DOHH2 (cell line): ENCODE measurements at regions not wholly inside any gene's neighbourhood (a gene's known extent, or its start where the extent isn't known, plus 50 kb on each side); places are given as distances from the start of the nearest gene placed in this dataset.

ENCODE experiments used
- H3F3A ChIP-seq: fragments of 200-600 bp; sonication (generic), shearing (Covaris generic); 2 replicates; pipeline ENCODE4 v1.6.0; 2016; ENCODE audit warnings: antibody characterized with exemption, mild to moderate bottlenecking; ENCODE audit not compliant: control insufficient read depth, insufficient read depth
- H3K27ac ChIP-seq: fragments of 200-600 bp; sonication (generic); 2 replicates; pipeline ENCODE4 v1.5.1; 2014; ENCODE audit warnings: low read depth, mild to moderate bottlenecking, low read length, moderate library complexity
- H3K27me3 ChIP-seq: fragments of 200-600 bp; sonication (generic); 2 replicates; pipeline ENCODE4 v1.6.1; 2014; ENCODE audit warnings: mild to moderate bottlenecking, low read length, mixed read lengths; ENCODE audit not compliant: control insufficient read depth
- H3K36me3 ChIP-seq: fragments of 200-600 bp; sonication (generic); 2 replicates; pipeline ENCODE4 v1.6.1; 2014; ENCODE audit warnings: mild to moderate bottlenecking, low read length, moderate library complexity, mixed read lengths; ENCODE audit not compliant: control insufficient read depth
- H3K4me1 ChIP-seq: fragments of 200-600 bp; sonication (generic); 2 replicates; pipeline ENCODE4 v1.6.1; 2014; ENCODE audit warnings: mild to moderate bottlenecking, low read length, mixed read lengths; ENCODE audit not compliant: control insufficient read depth
- H3K4me2 ChIP-seq: fragments of 200-600 bp; sonication (generic); 2 replicates; pipeline ENCODE4 v1.6.0; 2014; ENCODE audit warnings: mild to moderate bottlenecking, low read length, moderate library complexity
- H3K4me3 ChIP-seq: fragments of 200-600 bp; sonication (generic); 2 replicates; pipeline ENCODE4 v1.5.1; 2014; ENCODE audit warnings: mild to moderate bottlenecking, low read length, mixed read lengths
- H3K79me2 ChIP-seq: fragments of 200-600 bp; sonication (generic); 2 replicates; pipeline ENCODE4 v1.6.1; 2014; ENCODE audit warnings: mild to moderate bottlenecking, low read length, mixed read lengths; ENCODE audit not compliant: control insufficient read depth
- H3K9me2 ChIP-seq: fragments of 200-600 bp; sonication (generic); replicated peaks from 2 replicates; pipeline ENCODE4 v1.6.1; 2014; ENCODE audit warnings: mild to moderate bottlenecking, low read length, mixed read lengths; ENCODE audit not compliant: control insufficient read depth
- H3K9me3 ChIP-seq: fragments of 200-600 bp; sonication (generic); 2 replicates; pipeline ENCODE4 v1.6.1; 2014; ENCODE audit warnings: antibody characterized with exemption, low read length, mixed read lengths; ENCODE audit not compliant: control insufficient read depth, insufficient read depth
- H4K20me1 ChIP-seq: fragments of 200-600 bp; sonication (generic); 2 replicates; pipeline ENCODE4 v1.6.0; 2014; ENCODE audit warnings: low read depth, mild to moderate bottlenecking, antibody characterized with exemption, low read length, moderate library complexity; ENCODE audit not compliant: control insufficient read depth, insufficient read depth
- EZH2phosphoT487 ChIP-seq: fragments of 200-600 bp; sonication (generic); IDR thresholded peaks from 2 replicates; pipeline ENCODE4 v1.6.1; 2017; ENCODE audit warnings: borderline replicate concordance, mild to moderate bottlenecking, antibody characterized with exemption, low read length, moderate library complexity, mixed read lengths
- TF ChIP-seq, protein P1 (sequence below): fragments of 200-600 bp; sonication (generic); IDR thresholded peaks from one replicate; pipeline ENCODE4 v1.5.1; 2014; ENCODE audit warnings: antibody characterized with exemption, mild to moderate bottlenecking, low read depth, low read length; ENCODE audit not compliant: poor library complexity, severe bottlenecking

DNA sequence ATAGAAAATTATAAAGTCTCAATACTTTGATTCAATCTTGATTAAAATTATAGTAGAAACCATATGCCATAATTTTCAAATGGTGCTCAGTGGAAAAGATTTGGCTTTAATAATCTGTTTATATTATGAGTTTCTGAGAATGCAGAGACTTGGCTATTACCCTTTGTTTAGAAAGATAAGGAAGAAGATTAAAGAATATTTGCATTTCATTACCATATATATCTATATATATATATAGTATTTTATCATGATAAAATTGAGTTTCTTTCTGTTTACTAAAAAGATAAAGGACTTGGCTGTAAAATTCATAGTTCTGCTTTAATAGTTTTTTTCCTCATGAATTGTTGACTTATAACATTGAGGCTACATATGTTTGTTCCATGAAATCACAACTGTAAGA lies 679.3 kb upstream of the MAP3K7 start:
- Histone ChIP-seq H3K4me2 (no peak overlapping the region), H3K27me3 (no peaks in the 10 kb centered on the region), H3K36me3 (no peaks in the 10 kb centered on the region), H3K9me2 (no peaks in the 10 kb centered on the region), H3K4me1 (no peaks in the 10 kb centered on the region), H3K79me2 (no peaks in the 10 kb centered on the region), H3K4me3 (no peak overlapping the region), H3K9me3 (peaks cover 9% of the 10 kb centered on the region), H3K27ac (no peak overlapping the region), H4K20me1 (no peaks in the 10 kb centered on the region), H3F3A (no peaks in the 10 kb centered on the region)
- TF ChIP-seq, protein P1, sequence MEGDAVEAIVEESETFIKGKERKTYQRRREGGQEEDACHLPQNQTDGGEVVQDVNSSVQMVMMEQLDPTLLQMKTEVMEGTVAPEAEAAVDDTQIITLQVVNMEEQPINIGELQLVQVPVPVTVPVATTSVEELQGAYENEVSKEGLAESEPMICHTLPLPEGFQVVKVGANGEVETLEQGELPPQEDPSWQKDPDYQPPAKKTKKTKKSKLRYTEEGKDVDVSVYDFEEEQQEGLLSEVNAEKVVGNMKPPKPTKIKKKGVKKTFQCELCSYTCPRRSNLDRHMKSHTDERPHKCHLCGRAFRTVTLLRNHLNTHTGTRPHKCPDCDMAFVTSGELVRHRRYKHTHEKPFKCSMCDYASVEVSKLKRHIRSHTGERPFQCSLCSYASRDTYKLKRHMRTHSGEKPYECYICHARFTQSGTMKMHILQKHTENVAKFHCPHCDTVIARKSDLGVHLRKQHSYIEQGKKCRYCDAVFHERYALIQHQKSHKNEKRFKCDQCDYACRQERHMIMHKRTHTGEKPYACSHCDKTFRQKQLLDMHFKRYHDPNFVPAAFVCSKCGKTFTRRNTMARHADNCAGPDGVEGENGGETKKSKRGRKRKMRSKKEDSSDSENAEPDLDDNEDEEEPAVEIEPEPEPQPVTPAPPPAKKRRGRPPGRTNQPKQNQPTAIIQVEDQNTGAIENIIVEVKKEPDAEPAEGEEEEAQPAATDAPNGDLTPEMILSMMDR = no peak
- TF ChIP-seq EZH2phosphoT487 = no peak

DNA sequence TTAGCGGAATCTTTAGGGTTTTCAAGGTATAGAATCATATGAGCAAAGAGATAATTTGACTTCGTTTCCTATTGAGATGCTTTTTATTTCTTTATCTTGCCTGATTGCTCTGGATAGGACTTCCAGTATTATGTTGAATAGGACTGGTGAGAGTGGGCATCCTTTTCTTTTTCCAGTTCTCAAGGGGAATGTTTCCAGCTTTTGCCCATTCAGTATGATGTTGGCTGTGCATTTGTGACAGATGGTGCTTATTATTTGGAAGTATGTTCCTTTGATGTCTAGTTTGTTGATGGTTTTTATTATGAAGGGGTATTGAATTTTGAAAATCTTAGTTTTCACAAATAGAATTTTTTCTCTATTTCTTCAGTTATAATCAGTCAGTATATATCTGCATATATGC lies 656.6 kb upstream of the MAP3K7 start:
- H3K4me3 ChIP-seq = no peak overlapping the region
- H3F3A ChIP-seq = no peaks in the 10 kb centered on the region
- H3K9me3 ChIP-seq = no peaks in the 10 kb centered on the region
- H3K4me1 ChIP-seq = peaks cover 3% of the 10 kb centered on the region; the same call in 1 of the 2 replicates
- no peaks in the 10 kb centered on the region; the same call in none of the 2 replicates for H3K27me3 ChIP-seq
- H3K9me2 ChIP-seq = no peaks in the 10 kb centered on the region
- H3K27ac ChIP-seq = no peak overlapping the region
- H4K20me1 ChIP-seq = no peaks in the 10 kb centered on the region
- no peaks in the 10 kb centered on the region for H3K36me3 ChIP-seq
- no peak overlapping the region for H3K4me2 ChIP-seq
- TF ChIP-seq, protein P1 = no peak
- no peak for TF ChIP-seq EZH2phosphoT487
- no peaks in the 10 kb centered on the region for H3K79me2 ChIP-seq

DNA sequence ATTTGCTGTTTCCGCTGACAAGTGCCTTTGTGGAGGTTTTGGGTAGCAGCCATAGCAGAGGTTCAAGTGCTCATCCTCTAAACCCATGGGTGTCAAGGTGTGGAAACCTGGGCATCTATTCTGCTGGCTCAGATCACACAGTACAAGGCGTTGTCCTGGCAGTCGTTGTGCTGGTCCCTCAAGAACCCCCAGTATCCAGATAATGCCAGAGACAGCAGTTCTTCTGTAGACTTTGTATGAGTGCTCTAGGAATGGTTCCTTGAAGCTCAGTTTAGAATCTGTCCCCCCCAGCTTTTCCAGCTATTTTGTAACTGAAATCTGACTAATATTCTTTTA lies 655.7 kb upstream of the MAP3K7 start:
- Histone ChIP-seq H4K20me1 (no peaks in the 10 kb centered on the region), H3K79me2 (no peaks in the 10 kb centered on the region), H3K9me3 (no peaks in the 10 kb centered on the region), H3K4me2 (no peak overlapping the region), H3K4me1 (peaks cover 3% of the 10 kb centered on the region; the same call in 1 of the 2 replicates), H3K36me3 (no peaks in the 10 kb centered on the region), H3F3A (no peaks in the 10 kb centered on the region), H3K27me3 (no peaks in the 10 kb centered on the region; the same call in none of the 2 replicates), H3K27ac (no peak overlapping the region), H3K9me2 (no peaks in the 10 kb centered on the region), H3K4me3 (no peak overlapping the region)
- TF ChIP-seq, protein P1 = no peak
- no peak for TF ChIP-seq EZH2phosphoT487
